Eye (tissue), 1 donor: ENCODE measurements at regions not wholly inside any gene's neighbourhood (a gene's known extent, or its start where the extent isn't known, plus 50 kb on each side); places are given as distances from the start of the nearest gene placed in this dataset.

ENCODE experiments used
- DNase-seq: peaks from one replicate; pipeline ENCODE4 v3.0.0-alpha.2; 2015

- peak; percentile 8 for DNase-seq
Observed at GRCh38 chr14:43249591-43249990, 1257.5 kb downstream of the FSCB start.

- no peak for DNase-seq
Observed at GRCh38 chr14:43249116-43249515, 1258.0 kb downstream of the FSCB start.

- DNase-seq, result no peak
Observed at GRCh38 chr14:43247877-43248276, 1259.2 kb downstream of the FSCB start.

- DNase-seq, result no peak
Observed at GRCh38 chr14:43244142-43244625, 1262.9 kb downstream of the FSCB start.

- DNase-seq, result no peak
Observed at GRCh38 chr14:43243168-43243567, 1263.9 kb downstream of the FSCB start.

- DNase-seq, result no peak
Observed at GRCh38 chr14:43232261-43232660, 1274.8 kb downstream of the FSCB start.

- DNase-seq, result no peak
Observed at GRCh38 chr14:43215524-43215923, 1291.6 kb downstream of the FSCB start.

GRCh38 chr14:43207189-43207588 lies 1299.9 kb downstream of the FSCB start:
- no peak for DNase-seq

GRCh38 chr14:43204816-43205215 lies 1302.3 kb downstream of the FSCB start:
- DNase-seq, result peak; percentile 3

GRCh38 chr14:43200519-43200918 lies 1306.6 kb downstream of the FSCB start:
- no peak for DNase-seq

GRCh38 chr14:43198465-43198864 lies 1308.6 kb downstream of the FSCB start:
- DNase-seq, result no peak

GRCh38 chr14:43184540-43184939 lies 1322.5 kb downstream of the FSCB start:
- no peak for DNase-seq

- DNase-seq, result no peak
Observed at GRCh38 chr14:43183916-43184315, 1323.2 kb downstream of the FSCB start.

- DNase-seq, result no peak
Observed at GRCh38 chr14:43175896-43176295, 1331.2 kb downstream of the FSCB start.

GRCh38 chr14:43172899-43173548 lies 1334.1 kb downstream of the FSCB start:
- no peak for DNase-seq

GRCh38 chr14:43169722-43170121 lies 1337.4 kb downstream of the FSCB start:
- no peak for DNase-seq

GRCh38 chr14:43168371-43168925 lies 1338.6 kb downstream of the FSCB start:
- DNase-seq, result no peak

- no peak for DNase-seq
Observed at GRCh38 chr14:43166163-43166562, 1340.9 kb downstream of the FSCB start.

GRCh38 chr14:43165651-43166050 lies 1341.4 kb downstream of the FSCB start:
- DNase-seq, result no peak

GRCh38 chr14:43161477-43161876 lies 1345.6 kb downstream of the FSCB start:
- no peak for DNase-seq

GRCh38 chr14:43157661-43158060 lies 1349.4 kb downstream of the FSCB start:
- DNase-seq, result no peak

- DNase-seq, result no peak
Observed at GRCh38 chr14:43155924-43156323, 1351.2 kb downstream of the FSCB start.

GRCh38 chr14:43155258-43155657 lies 1351.8 kb downstream of the FSCB start:
- DNase-seq, result no peak

GRCh38 chr14:43147485-43147884 lies 1359.6 kb downstream of the FSCB start:
- DNase-seq, result no peak

- DNase-seq, result no peak
Observed at GRCh38 chr14:43145361-43145760, 1361.7 kb downstream of the FSCB start.
